ENCODE measurements at regions not wholly inside any gene's neighbourhood (a gene's known extent, or its start where the extent isn't known, plus 50 kb on each side); places are given as distances from the start of the nearest gene placed in this dataset.

DNA sequence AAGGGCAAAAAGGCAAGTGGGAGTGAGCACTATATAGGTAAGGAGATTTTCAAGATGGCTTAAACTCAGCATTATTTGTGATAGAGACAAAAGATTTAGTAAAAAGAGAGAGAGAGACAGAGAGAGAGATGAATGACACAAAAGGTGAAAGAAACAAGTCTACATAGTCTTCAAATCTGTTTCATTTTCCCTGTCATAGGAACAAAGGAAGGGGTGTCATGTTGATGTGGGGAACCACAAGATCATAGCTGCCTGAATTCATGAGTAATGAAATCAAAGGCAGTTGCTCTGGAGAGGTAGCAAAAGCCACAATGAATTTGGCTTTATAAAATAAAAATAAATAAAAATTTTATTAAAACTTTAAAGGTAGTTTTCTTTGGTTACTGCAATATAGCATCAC lies 67.2 kb upstream of the PHIP start:
- no peak for TF ChIP-seq POLR2A (IDR thresholded peaks at IDR 0.05)
- TF ChIP-seq, protein P1, sequence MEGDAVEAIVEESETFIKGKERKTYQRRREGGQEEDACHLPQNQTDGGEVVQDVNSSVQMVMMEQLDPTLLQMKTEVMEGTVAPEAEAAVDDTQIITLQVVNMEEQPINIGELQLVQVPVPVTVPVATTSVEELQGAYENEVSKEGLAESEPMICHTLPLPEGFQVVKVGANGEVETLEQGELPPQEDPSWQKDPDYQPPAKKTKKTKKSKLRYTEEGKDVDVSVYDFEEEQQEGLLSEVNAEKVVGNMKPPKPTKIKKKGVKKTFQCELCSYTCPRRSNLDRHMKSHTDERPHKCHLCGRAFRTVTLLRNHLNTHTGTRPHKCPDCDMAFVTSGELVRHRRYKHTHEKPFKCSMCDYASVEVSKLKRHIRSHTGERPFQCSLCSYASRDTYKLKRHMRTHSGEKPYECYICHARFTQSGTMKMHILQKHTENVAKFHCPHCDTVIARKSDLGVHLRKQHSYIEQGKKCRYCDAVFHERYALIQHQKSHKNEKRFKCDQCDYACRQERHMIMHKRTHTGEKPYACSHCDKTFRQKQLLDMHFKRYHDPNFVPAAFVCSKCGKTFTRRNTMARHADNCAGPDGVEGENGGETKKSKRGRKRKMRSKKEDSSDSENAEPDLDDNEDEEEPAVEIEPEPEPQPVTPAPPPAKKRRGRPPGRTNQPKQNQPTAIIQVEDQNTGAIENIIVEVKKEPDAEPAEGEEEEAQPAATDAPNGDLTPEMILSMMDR (IDR thresholded peaks at IDR 0.05): no peak

Measured in testis (tissue), 2 donors.